Stimulated activated CD8-positive, alpha-beta memory T cell treated with anti-CD3 and anti-CD28 coated beads, Interleukin-15, amount 100 ng/mL, for 48 hours (primary cell): ENCODE measurements at regions not wholly inside any gene's neighbourhood (a gene's known extent, or its start where the extent isn't known, plus 50 kb on each side); places are given as distances from the start of the nearest gene placed in this dataset.
"Not testable (repeated sequence)": the region's sequence is repeated elsewhere in the genome, so short reads cannot be mapped to it uniquely, and the experiment has no call there.

Experiments
- DNase-seq, 2 donors: peaks; one replicate each; pipeline ENCODE4 v3.0.0-alpha.2; 2020; ENCODE audit warnings: low read depth in 2 of 2

DNA sequence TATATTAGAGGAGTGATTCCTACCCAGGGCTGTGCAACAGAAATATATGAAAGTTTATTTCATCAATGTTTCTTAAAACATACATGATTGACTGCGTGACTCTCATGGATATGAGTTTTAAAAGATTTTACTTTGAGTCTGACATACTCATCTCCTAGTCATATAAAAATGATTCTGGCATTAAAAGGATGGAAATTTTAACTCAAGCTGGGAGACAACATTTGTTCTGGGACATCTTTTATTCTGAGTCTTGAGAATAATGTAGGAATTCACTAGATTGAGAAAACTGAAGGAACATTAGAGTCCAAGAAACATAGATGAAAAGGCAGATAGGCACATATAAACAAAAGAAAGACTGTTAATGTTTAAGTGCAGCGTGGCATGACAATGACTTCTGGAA lies 649.6 kb downstream of the SPRY1 start:
- DNase-seq, result no peak

DNA sequence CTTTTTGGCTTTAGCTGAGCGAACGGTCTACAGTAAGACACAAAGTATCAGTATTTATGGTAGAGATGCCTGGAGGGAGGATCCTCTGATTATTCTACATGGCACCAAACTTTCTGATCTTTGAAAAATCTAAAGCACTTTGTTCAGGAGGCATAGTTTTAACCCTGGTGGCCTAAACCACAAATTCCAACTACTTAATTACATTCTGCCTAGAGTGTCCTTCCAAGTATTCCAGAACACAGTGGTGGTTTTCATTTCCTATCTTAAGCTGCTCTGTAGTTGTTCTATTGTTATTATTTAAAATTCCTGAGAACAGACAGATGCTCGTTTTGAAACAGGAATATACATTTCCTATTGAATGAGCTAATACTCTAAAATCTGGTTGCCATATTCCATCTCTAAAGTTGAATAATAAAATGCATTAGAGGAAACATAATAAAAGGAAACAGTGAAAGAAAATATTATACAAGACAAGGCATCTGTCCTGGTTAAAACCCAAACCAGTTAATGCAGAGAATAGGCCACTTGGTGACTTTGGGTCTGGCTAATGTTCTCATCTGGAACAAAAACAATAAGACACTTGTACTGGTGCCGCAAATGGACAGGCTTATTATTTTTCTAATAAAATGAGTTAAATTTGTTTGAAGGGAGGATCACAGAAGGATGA lies 657.4 kb downstream of the SPRY1 start:
- no peak for DNase-seq

DNA sequence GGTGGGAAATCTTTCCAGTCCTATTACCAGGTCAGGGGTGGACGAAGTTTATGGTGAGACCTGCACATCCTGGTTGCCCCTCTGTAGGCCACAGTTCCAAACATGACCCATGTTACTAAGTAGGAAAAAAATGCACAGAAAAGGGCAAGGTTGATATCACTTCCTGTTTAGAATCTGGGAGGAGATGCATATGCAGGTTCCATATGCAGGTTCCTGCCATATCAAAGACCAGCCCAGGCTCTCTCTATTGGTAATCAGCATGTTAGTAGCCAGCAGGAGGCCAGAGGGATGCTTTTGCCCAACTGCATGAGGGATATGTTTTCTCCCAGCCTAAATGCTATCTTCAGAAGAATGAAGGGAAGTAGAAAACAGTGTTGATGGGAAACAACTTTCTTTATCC lies 657.2 kb downstream of the ANKRD50 start:
- DNase-seq, result no peak

DNA sequence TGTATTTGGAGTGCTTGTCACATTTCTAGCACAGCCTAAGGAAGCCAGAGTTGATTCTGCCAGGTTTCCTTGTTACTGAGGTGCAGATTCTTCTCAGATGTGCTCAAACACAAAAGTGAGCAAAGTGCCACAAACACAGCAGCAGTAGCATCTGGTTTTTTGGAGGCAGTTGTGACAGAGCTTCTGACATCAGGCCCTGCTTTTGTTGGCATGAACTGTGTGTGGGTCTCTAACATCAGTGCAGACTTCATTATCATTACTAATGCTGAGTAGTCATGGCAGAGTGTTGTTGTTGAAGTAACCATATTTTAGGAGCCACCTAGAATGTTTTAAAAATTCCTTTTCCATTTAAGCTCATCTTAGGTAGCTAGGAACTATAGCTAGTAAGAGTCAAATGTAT lies 656.6 kb downstream of the ANKRD50 start:
- DNase-seq, result no peak

DNA sequence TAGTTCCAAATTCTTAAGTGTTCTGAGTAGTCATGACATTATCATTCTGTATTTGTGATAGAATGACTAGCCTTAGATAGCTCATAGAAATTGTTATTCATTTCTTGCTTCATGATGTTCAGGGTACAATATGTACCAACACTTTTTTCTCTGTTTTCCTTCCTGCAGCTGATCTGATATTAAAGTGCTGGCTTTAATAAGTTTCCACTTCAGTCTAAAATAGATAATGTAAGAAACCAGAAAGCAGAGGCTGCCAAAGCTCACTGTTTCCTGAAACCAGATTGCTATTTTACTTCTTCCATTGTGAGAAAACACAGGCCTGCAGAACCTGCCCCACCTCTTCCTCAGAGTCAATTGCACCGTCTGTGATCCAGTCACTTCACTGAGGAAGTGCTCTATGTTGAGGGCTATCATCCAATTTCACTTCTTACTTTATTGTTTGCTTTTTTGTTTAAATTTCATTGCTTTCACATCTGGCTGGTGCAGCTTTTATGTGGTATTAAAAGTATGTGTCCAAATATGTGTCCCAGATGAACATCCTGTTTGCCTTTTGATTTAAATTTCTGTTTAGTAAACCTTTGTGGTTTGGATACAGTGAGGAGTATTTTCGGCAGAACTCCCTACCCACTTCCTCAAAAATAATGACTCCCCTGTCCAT lies 652.1 kb downstream of the ANKRD50 start:
- DNase-seq, result no peak

DNA sequence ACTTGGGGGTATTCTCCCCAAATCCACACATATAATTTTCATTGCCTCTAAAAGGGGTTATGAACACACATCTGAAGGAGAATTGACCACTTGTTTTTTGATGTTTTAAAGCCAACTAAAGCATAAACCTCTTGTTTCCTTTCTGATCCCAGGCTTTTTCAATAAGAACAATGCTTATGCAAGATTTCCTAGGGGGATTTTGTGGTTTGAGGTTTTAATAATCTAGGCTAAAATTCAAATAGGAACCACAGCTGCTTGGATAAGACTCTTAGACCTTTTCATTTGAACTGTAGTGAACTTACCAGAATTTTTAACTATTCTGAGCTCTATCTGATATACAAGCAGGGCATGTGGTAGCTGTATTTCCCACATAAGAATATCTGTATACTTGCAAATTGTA lies 651.1 kb downstream of the ANKRD50 start:
- no peak for DNase-seq

DNA sequence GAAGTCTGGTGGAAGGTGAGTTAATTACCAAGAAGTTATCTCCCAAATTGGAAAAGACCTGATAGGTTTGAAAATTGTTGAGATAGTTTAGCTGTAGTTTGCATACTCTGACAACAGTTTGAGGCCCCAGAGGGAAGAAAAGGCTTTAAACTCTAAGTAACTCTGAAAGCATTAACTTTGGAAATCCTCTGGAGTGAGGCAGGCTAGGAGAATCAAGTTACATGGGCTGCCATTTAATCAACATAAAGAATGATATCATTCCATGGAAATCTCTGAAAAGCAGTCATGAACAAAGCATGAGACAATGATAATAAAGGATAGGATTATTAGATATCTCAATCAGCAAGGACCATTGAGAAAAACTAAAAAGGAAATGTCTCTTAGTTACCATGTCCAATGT lies 647.1 kb downstream of the ANKRD50 start:
- no peak for DNase-seq

DNA sequence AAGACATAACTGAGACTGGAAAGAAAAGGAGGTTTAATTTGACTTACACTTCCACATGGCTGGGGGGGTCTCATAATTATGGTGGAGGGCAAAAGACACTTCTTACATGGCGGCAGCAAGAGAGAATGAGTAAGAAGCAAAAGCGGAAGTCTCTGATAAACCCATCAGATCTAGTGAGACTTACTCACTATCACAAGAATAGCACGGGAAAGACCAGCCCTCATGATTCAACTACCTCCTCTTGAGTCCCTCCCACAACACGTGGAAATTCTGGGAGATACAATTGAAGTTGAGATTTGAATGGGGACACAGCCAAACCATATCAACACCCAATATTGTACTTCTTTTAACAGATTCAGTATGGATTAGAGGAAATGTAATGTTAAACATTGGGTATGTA lies 646.6 kb downstream of the ANKRD50 start:
- no peak for DNase-seq

DNA sequence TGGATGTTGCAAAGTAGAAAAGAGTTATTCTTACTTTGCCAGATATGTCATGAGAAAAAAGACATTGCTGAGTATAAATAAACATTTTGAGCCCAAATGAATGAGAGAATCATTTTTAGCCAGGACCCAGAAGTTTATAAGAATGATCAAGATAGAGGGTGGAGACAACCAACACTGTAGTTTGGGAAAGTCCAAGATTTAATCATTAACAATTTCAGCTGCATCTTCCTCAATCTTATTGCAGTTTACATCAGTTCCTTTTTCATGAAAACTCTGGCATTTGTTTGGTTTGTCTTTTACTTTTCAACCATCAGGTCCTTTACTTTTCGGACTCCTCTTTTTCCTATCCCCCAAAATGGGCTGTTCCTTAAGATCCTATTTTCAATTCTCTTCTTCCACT lies 645.9 kb downstream of the ANKRD50 start:
- DNase-seq, result no peak

DNA sequence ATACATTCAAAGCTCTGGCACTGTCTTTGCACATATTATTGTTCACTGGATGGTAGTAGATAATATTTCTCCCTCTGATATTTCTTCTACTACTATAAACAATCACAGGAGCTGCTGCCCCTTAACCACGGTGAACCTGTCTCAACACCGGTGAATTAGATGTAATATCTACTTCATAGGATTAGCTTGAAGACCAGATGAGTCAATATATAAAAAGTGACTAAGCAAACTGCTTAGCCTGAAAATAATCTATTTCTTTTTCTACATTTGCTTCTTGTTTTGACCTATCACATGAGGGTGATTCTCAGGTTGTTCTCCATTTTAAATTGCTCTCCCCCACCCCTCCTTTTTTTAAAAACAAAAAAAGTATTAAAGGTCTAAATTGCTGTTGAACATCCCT lies 645.5 kb downstream of the ANKRD50 start:
- DNase-seq, result no peak

DNA sequence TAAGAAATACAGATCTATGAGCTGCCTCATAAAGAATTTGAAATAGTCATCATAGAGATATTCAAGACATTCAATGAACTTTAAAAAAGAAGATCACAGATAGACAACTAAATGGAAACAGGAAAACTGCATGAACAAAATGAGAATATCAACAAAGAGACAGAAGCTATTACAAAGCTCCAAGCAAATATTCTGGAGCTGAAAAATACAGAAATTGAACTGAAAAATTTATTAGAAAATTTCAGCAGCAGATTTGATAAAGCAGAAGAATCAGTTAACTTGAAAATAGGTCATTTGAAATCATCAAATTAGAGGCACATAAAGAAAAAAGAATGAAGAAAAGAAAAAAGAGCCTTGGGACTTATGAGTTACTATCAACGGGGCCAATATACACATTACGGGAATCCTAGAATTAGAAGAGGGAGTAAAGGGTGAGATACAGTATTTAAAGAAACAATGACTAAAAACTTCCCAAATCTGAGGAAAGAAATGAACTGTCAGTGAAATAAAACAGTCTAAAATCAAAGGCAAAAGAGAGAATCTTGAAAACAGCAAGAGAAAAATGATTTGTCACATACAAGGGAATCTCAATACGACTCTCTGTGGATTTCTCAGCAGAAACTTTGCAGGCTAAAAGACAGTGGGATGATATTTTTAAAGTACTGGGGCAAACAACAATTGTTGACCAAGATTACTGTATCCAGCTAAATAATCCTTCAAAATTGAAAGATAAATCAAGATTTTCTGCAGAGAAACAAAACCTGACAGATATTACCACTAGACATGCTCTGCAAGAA lies 641.6 kb downstream of the ANKRD50 start:
- DNase-seq, result no peak

DNA sequence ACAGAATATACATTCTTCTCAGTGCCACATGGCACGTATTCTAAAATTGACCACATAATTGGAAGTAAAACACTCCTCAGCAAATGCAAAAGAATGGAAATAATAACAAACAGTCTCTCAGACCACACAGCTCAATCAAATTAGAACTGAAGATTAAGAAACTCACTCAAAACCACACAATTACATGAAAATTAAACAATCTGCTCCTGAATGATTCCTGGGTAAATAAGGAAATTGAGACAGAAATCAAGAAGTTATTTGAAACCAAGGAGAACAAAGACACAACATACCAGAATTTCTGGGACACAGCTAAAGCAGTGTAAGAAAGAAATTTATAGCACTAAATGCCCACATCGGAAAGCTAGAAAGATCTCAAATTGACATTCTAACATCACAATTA lies 637.3 kb downstream of the ANKRD50 start:
- DNase-seq, result not testable (repeated sequence)

DNA sequence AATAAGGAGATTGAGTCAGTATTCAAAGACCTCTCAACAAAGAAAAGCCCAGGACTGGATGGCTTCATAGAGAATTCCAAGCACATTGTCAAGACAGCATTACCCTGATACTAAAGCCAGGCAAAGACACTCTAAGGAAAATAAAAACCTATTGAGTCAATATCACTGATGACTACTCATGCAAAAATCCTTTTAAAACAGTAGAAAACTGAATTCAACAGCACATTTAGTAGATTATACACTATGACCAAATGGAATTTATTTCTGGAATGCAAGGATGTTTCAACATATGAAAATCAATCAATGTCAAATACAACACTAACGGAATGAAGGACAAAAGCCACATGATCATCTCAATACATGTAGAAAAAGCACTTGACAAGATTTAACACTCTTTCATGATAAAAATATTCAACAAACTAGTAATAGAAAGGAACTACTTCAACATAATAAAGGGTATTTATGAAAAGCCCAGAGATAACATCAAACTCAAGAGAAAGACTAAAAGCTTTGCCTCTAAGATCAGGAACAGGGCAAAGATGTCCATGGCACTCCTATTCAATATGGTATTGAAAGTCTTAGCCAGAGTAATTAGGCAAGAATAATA lies 633.3 kb downstream of the ANKRD50 start:
- DNase-seq, result no peak

DNA sequence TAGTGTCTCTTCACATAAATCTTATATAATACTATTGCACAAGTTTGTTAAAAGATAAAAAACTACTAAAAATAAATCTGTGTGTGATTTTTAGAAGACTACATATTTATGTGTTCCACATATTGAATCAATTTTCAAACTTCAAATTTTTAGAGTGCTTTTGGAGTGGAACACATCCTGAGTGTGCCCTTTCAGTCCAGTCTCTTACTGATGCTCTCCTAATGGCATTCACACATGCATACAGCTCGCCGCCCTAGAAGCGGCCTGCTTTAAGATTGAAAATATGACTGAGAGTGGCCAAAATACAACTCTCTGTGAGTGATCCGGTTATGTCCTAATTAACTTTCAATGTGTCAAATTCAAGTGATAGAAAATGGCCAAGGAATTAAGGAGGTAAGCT lies 628.8 kb downstream of the ANKRD50 start:
- no peak for DNase-seq

DNA sequence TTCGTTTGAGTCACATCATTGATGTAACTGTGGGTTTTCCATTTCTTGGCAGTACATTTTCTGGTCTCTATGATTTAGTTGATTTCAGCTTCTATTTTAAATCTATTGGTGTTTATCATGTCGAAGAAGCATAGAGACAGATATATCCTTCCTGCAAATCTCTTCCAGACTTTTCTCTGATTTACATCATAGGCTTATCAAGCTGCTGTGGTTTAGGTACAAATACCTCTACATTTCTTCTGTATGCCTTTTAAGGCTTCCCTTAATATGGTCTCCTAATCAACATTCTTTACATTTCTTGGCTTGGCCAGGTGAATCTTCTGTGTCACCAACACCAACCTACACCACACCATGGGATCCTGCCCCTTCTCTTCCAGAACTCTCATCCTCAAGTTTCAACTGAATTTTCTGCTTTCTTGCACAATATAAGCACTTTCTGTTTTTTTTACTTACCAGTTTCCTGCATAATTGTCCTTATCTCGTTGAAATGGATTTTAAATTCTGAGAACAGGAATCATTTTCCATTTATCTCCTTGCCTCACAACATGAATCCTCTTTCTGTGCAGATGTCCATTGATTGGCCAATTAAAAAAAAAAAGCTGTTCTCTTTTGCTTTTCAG lies 626.9 kb downstream of the ANKRD50 start:
- no peak for DNase-seq

DNA sequence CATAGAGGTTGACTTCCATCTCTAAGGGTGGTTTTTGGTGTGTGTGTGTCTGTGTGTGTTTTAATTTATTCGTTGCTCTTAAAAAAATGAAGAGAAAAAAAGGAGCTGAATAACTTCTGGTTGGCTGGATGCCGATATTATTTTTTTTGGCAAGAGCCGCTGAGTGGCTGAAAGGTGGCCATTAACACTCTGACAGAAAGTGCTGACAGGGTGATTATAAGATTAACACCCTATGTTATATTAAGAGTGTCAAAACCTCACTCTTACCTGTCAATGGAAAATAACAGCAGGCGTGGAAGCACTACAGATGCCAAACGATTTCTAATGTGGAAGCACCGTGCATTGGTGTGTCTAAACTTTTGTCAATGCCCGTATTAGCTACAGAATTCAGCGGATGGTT lies 622.5 kb downstream of the ANKRD50 start:
- DNase-seq, result no peak

DNA sequence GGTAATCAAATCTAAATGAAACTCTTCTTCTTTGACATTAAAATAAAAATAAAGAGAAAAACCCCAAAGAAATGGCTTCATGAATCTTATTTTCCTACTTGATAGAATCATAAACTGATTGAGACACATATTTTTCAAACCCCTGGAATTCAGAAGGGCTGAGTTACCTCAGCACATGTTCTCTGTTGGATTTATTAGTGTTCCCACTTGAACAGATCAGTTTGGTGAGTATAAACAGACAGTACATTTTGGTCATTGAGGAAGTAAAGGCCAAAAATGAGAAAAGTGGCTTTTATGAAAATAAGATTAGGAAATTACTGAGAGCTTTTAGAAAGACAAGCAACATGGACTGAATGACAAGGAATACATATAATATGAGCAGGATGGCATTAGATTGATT lies 620.4 kb downstream of the ANKRD50 start:
- DNase-seq, result no peak

DNA sequence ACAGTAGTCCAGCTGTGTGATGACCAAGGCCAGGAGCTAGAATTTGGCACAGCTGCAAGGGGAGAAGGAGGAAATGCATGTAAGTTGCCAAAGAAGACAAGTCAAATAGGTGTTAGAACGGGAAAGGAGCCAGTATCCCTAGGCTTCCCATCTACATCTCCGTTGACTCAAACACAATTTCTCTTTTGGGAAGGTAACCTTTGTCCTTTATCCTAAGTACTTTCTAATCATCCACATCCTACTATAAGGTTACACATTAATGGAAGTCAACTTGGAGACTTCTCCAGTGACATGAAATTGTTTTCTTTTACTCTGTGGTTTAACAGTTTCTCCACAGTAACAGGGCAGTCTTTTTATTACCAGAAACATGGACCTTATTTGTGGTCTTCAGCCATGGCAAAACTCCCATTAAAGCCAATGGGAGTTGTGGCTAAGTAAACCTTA lies 620.0 kb downstream of the ANKRD50 start:
- DNase-seq, result no peak

DNA sequence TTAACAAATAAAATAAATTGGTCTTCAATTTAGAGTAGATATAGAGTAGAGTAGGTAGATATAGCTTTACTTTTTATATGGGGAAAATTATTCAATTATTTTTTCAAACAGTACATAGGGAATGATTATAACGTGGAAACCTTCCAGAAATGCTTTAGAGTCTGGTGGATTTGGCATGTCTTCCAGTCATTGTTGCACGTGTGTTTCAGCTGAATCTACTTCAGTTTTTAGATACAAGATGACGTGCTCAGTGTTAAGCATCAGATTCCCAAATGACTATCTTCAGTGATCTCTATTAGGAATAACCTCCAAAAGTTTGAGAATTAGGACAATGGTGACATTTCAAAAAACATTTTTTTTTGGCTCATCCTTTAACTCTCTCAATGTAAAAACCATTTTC lies 616.9 kb downstream of the ANKRD50 start:
- no peak for DNase-seq

DNA sequence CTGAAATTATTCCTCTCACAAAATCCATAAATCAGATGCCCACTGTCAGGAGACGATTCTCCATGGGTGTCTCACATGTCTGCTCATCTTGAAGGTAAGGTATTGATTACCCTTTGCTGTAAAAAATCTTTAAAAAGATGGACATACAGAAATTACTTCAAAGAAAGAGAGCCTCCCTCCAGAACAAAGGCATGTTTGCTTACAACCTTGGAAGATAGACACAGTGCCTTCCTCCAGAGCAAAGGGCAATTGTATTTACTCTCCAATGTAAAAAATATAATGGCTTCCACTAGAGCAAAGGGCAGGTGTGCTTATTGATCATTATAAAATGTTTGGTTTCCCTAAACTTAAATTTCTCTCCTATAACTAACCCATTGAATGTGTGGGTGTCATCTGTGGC lies 616.2 kb downstream of the ANKRD50 start:
- DNase-seq, result no peak

DNA sequence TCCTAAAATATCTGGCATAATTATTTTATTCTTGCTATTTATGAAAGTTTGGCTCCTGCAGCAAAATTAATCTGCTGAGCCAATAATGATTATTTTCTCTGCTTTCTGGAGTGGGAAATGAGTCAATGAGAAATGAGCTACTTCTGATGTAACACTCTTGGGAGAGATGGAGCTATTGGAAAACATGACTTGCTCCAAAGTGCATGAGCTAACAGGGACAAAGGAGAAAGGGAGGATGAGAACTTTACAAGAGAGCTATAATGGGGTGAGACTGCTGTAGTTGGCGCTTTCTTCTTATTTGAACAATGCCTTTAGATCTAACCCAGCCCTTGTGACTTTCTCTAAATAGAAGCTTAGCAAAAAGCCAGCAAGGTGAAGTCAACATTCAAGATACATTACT lies 615.1 kb downstream of the ANKRD50 start:
- no peak for DNase-seq

DNA sequence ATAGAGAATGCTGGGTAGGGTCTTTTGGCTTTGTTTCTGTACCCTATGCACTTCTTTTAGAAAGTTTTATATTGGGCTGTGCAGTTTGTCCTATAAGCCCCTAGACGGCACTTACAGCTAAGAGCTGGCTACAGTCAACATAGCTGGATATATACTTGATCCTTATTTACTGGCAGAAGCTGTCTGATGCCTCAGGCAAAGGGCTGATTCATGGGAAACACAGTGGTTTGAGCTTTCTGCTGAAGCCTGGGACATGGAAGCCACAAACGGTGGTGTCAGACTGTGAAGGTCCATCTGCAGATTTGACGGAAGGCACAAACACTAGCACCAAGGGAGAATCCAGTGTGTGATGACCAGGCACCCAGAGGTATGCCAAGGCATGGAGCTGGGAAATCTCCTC lies 608.4 kb downstream of the ANKRD50 start:
- no peak for DNase-seq
